ENCODE measurements at regions not wholly inside any gene's neighbourhood (a gene's known extent, or its start where the extent isn't known, plus 50 kb on each side); places are given as distances from the start of the nearest gene placed in this dataset.
"Not testable (repeated sequence)": the region's sequence is repeated elsewhere in the genome, so short reads cannot be mapped to it uniquely, and the experiment has no call there.

GRCh38 chrX:138110910-138111309 lies 545.0 kb downstream of the ZIC3 start:
- not testable (repeated sequence) for H3K9ac ChIP-seq (ENCODE audit: low read length); H3K4me1 ChIP-seq (ENCODE audit: low read length)

GRCh38 chrX:138127314-138127713 lies 561.4 kb downstream of the ZIC3 start:
- H3K9ac ChIP-seq (ENCODE audit: low read length) = no peak overlapping the region
- no peaks in the 10 kb centered on the region for H3K79me2 ChIP-seq (ENCODE audit: low read length)
- no peaks in the 10 kb centered on the region for H4K20me1 ChIP-seq (ENCODE audit: insufficient read depth, low read depth, low read length)
- H2AFZ ChIP-seq (ENCODE audit: low read length) = no peak overlapping the region
- no peaks in the 10 kb centered on the region for H3K9me3 ChIP-seq (ENCODE audit: low read length)
- no peak overlapping the region for H3K27ac ChIP-seq (ENCODE audit: low read length)
- DNase-seq = no peak
- H3K4me1 ChIP-seq (ENCODE audit: low read length) = no peaks in the 10 kb centered on the region
- no peak overlapping the region for H3K4me3 ChIP-seq (ENCODE audit: low read length)
- no peak overlapping the region for H3K4me2 ChIP-seq (ENCODE audit: low read depth, low read length, poor library complexity, severe bottlenecking)
- H3K27me3 ChIP-seq (ENCODE audit: low read length) = no peaks in the 10 kb centered on the region
- H3K9me2 ChIP-seq (replicated peaks; ENCODE audit: insufficient read depth, low read length) = no peaks in the 10 kb centered on the region
- H3K36me3 ChIP-seq (ENCODE audit: insufficient read depth, low read length) = no peaks in the 10 kb centered on the region

More at GRCh38 chrX:138110910-138111309, 545.0 kb downstream of the ZIC3 start:
- DNase-seq; H4K20me1 ChIP-seq (ENCODE audit: insufficient read depth, low read depth, low read length); H3K79me2 ChIP-seq (ENCODE audit: low read length); H3K27ac ChIP-seq (ENCODE audit: low read length); H3K27me3 ChIP-seq (ENCODE audit: low read length); H3K36me3 ChIP-seq (ENCODE audit: insufficient read depth, low read length); H3K9me3 ChIP-seq (ENCODE audit: low read length); H3K4me2 ChIP-seq (ENCODE audit: low read depth, low read length, poor library complexity, severe bottlenecking); H3K9me2 ChIP-seq (replicated peaks; ENCODE audit: insufficient read depth, low read length); H2AFZ ChIP-seq (ENCODE audit: low read length); H3K4me3 ChIP-seq (ENCODE audit: low read length): not testable (repeated sequence)

GRCh38 chrX:138128027-138128671 lies 562.2 kb downstream of the ZIC3 start:
- Histone ChIP-seq H3K9me2 (replicated peaks; ENCODE audit: insufficient read depth, low read length) (no peaks in the 10 kb centered on the region), H3K27ac (ENCODE audit: low read length) (no peak overlapping the region), H3K9me3 (ENCODE audit: low read length) (no peaks in the 10 kb centered on the region), H3K27me3 (ENCODE audit: low read length) (no peaks in the 10 kb centered on the region), H3K4me1 (ENCODE audit: low read length) (no peaks in the 10 kb centered on the region), H4K20me1 (ENCODE audit: insufficient read depth, low read depth, low read length) (no peaks in the 10 kb centered on the region), H2AFZ (ENCODE audit: low read length) (no peak overlapping the region), H3K36me3 (ENCODE audit: insufficient read depth, low read length) (no peaks in the 10 kb centered on the region), H3K79me2 (ENCODE audit: low read length) (no peaks in the 10 kb centered on the region), H3K9ac (ENCODE audit: low read length) (no peak overlapping the region), H3K4me2 (ENCODE audit: low read depth, low read length, poor library complexity, severe bottlenecking) (no peak overlapping the region), H3K4me3 (ENCODE audit: low read length) (no peak overlapping the region)
- peak; percentile 71 for DNase-seq

GRCh38 chrX:138150709-138151108 lies 560.8 kb downstream of the FGF13 start:
- Histone ChIP-seq H4K20me1 (ENCODE audit: insufficient read depth, low read depth, low read length) (no peaks in the 10 kb centered on the region), H3K9me3 (ENCODE audit: low read length) (peaks cover 2% of the 10 kb centered on the region; the same call in 1 of the 2 replicates), H3K9me2 (replicated peaks; ENCODE audit: insufficient read depth, low read length) (no peaks in the 10 kb centered on the region), H3K4me3 (ENCODE audit: low read length) (no peak overlapping the region), H3K79me2 (ENCODE audit: low read length) (no peaks in the 10 kb centered on the region), H3K4me1 (ENCODE audit: low read length) (no peaks in the 10 kb centered on the region), H3K36me3 (ENCODE audit: insufficient read depth, low read length) (no peaks in the 10 kb centered on the region), H3K9ac (ENCODE audit: low read length) (no peak overlapping the region), H3K27me3 (ENCODE audit: low read length) (no peaks in the 10 kb centered on the region), H3K27ac (ENCODE audit: low read length) (no peak overlapping the region), H3K4me2 (ENCODE audit: low read depth, low read length, poor library complexity, severe bottlenecking) (no peak overlapping the region), H2AFZ (ENCODE audit: low read length) (no peak overlapping the region)
- no peak for DNase-seq

- no peak overlapping the region for H3K4me2 ChIP-seq (ENCODE audit: low read depth, low read length, poor library complexity, severe bottlenecking)
- no peak overlapping the region for H3K9ac ChIP-seq (ENCODE audit: low read length)
- no peaks in the 10 kb centered on the region for H3K27me3 ChIP-seq (ENCODE audit: low read length)
- no peaks in the 10 kb centered on the region for H3K79me2 ChIP-seq (ENCODE audit: low read length)
- H3K4me1 ChIP-seq (ENCODE audit: low read length) = no peaks in the 10 kb centered on the region
- no peak overlapping the region for H3K4me3 ChIP-seq (ENCODE audit: low read length)
- DNase-seq = no peak
- H4K20me1 ChIP-seq (ENCODE audit: insufficient read depth, low read depth, low read length) = no peaks in the 10 kb centered on the region
- H3K9me3 ChIP-seq (ENCODE audit: low read length) = peaks cover 11% of the 10 kb centered on the region; the same call in 1 of the 2 replicates
- H3K27ac ChIP-seq (ENCODE audit: low read length) = no peak overlapping the region
- no peaks in the 10 kb centered on the region for H3K36me3 ChIP-seq (ENCODE audit: insufficient read depth, low read length)
- no peaks in the 10 kb centered on the region for H3K9me2 ChIP-seq (replicated peaks; ENCODE audit: insufficient read depth, low read length)
- H2AFZ ChIP-seq (ENCODE audit: low read length) = no peak overlapping the region
Measured at GRCh38 chrX:138157850-138158249, 553.7 kb downstream of the FGF13 start.

- no peaks in the 10 kb centered on the region for H3K79me2 ChIP-seq (ENCODE audit: low read length)
- no peaks in the 10 kb centered on the region for H3K4me1 ChIP-seq (ENCODE audit: low read length)
- peak; percentile 81 for DNase-seq
- no peak overlapping the region for H2AFZ ChIP-seq (ENCODE audit: low read length)
- no peak overlapping the region for H3K4me3 ChIP-seq (ENCODE audit: low read length)
- no peak overlapping the region for H3K27ac ChIP-seq (ENCODE audit: low read length)
- H3K36me3 ChIP-seq (ENCODE audit: insufficient read depth, low read length) = no peaks in the 10 kb centered on the region
- peaks cover 4% of the 10 kb centered on the region for H3K9me3 ChIP-seq (ENCODE audit: low read length)
- no peaks in the 10 kb centered on the region for H3K27me3 ChIP-seq (ENCODE audit: low read length)
- no peak overlapping the region for H3K4me2 ChIP-seq (ENCODE audit: low read depth, low read length, poor library complexity, severe bottlenecking)
- no peaks in the 10 kb centered on the region for H4K20me1 ChIP-seq (ENCODE audit: insufficient read depth, low read depth, low read length)
- H3K9me2 ChIP-seq (replicated peaks; ENCODE audit: insufficient read depth, low read length) = no peaks in the 10 kb centered on the region
- H3K9ac ChIP-seq (ENCODE audit: low read length) = no peak overlapping the region
Measured at GRCh38 chrX:138191998-138192397, 519.5 kb downstream of the FGF13 start.

GRCh38 chrX:138229718-138230117 lies 481.8 kb downstream of the FGF13 start:
- DNase-seq = no peak
- no peak overlapping the region for H3K4me2 ChIP-seq (ENCODE audit: low read depth, low read length, poor library complexity, severe bottlenecking)
- H3K9me3 ChIP-seq (ENCODE audit: low read length) = peaks cover 4% of the 10 kb centered on the region
- no peaks in the 10 kb centered on the region for H3K9me2 ChIP-seq (replicated peaks; ENCODE audit: insufficient read depth, low read length)
- no peaks in the 10 kb centered on the region for H3K27me3 ChIP-seq (ENCODE audit: low read length)
- no peaks in the 10 kb centered on the region for H4K20me1 ChIP-seq (ENCODE audit: insufficient read depth, low read depth, low read length)
- no peaks in the 10 kb centered on the region for H3K4me1 ChIP-seq (ENCODE audit: low read length)
- no peaks in the 10 kb centered on the region for H3K36me3 ChIP-seq (ENCODE audit: insufficient read depth, low read length)
- H3K4me3 ChIP-seq (ENCODE audit: low read length) = no peak overlapping the region
- H3K79me2 ChIP-seq (ENCODE audit: low read length) = no peaks in the 10 kb centered on the region
- H2AFZ ChIP-seq (ENCODE audit: low read length) = no peak overlapping the region
- no peak overlapping the region for H3K27ac ChIP-seq (ENCODE audit: low read length)
- H3K9ac ChIP-seq (ENCODE audit: low read length) = no peak overlapping the region

GRCh38 chrX:138240266-138240665 lies 471.3 kb downstream of the FGF13 start:
- Histone ChIP-seq H3K79me2 (ENCODE audit: low read length) (no peaks in the 10 kb centered on the region), H3K4me3 (ENCODE audit: low read length) (no peak overlapping the region), H3K36me3 (ENCODE audit: insufficient read depth, low read length) (no peaks in the 10 kb centered on the region), H3K27ac (ENCODE audit: low read length) (no peak overlapping the region), H2AFZ (ENCODE audit: low read length) (no peak overlapping the region), H3K9ac (ENCODE audit: low read length) (no peak overlapping the region), H3K9me2 (replicated peaks; ENCODE audit: insufficient read depth, low read length) (no peaks in the 10 kb centered on the region), H3K9me3 (ENCODE audit: low read length) (peaks cover 6% of the 10 kb centered on the region), H3K4me2 (ENCODE audit: low read depth, low read length, poor library complexity, severe bottlenecking) (no peak overlapping the region), H4K20me1 (ENCODE audit: insufficient read depth, low read depth, low read length) (no peaks in the 10 kb centered on the region), H3K4me1 (ENCODE audit: low read length) (no peaks in the 10 kb centered on the region), H3K27me3 (ENCODE audit: low read length) (no peaks in the 10 kb centered on the region)
- DNase-seq = no peak

Measured in Karpas-422 (cell line).